ENCODE measurements at regions not wholly inside any gene's neighbourhood (a gene's known extent, or its start where the extent isn't known, plus 50 kb on each side); places are given as distances from the start of the nearest gene placed in this dataset.

- no peak overlapping the region for H2AFZ ChIP-seq (ENCODE audit: low read depth, low read length)
- no peaks in the 10 kb centered on the region for H3F3A ChIP-seq (ENCODE audit: insufficient read depth, low read length, poor library complexity, severe bottlenecking)
- no peaks in the 10 kb centered on the region for H3K9me3 ChIP-seq (ENCODE audit: low read length)
- no peaks in the 10 kb centered on the region for H3K9me2 ChIP-seq (ENCODE audit: insufficient read depth, low read length)
- no peaks in the 10 kb centered on the region for H3K79me2 ChIP-seq (replicated peaks; ENCODE audit: insufficient read depth, low read length)
- H3K27ac ChIP-seq (ENCODE audit: low read length): no peak overlapping the region
- H4K20me1 ChIP-seq (ENCODE audit: insufficient read depth): no peaks in the 10 kb centered on the region
- no peak overlapping the region for H3K4me3 ChIP-seq (ENCODE audit: low read length)
- H3K4me2 ChIP-seq (ENCODE audit: low read length): no peak overlapping the region
- H3K36me3 ChIP-seq (ENCODE audit: insufficient read depth, low read length): no peaks in the 10 kb centered on the region
- H3K9ac ChIP-seq (ENCODE audit: low read length): no peak overlapping the region
- TF ChIP-seq EP300 (conservative IDR thresholded peaks at IDR 0.05; ENCODE audit: poor library complexity, severe bottlenecking) (no peak), EZH2 (IDR thresholded peaks at IDR 0.05; ENCODE audit: borderline replicate concordance, insufficient read depth, low read length, poor library complexity, severe bottlenecking) (no peak), TAF1 (IDR thresholded peaks at IDR 0.05; ENCODE audit: low read depth) (no peak), RAD21 (conservative IDR thresholded peaks at IDR 0.05) (no peak), CTCF (IDR thresholded peaks at IDR 0.05; ENCODE audit: poor library complexity, severe bottlenecking) (no peak), POLR2AphosphoS5 (IDR thresholded peaks at IDR 0.05) (no peak), REST (IDR thresholded peaks at IDR 0.05; ENCODE audit: borderline replicate concordance) (no peak), MXI1 (conservative IDR thresholded peaks at IDR 0.05; ENCODE audit: poor library complexity, severe bottlenecking) (no peak)
- no peaks in the 10 kb centered on the region for H3K27me3 ChIP-seq (ENCODE audit: insufficient read depth, low read depth, low read length)
Observed at GRCh38 chr18:78445880-78446279, 533.7 kb upstream of the SALL3 start.

- H3K79me2 ChIP-seq (replicated peaks; ENCODE audit: insufficient read depth, low read length): no peaks in the 10 kb centered on the region
Observed at GRCh38 chr18:78447211-78447610, 532.4 kb upstream of the SALL3 start.

More at GRCh38 chr18:78447211-78447610, 532.4 kb upstream of the SALL3 start:
- H3K36me3 ChIP-seq (ENCODE audit: insufficient read depth, low read length): no peaks in the 10 kb centered on the region
- no peak overlapping the region for H3K4me2 ChIP-seq (ENCODE audit: low read length)
- no peaks in the 10 kb centered on the region for H3K9me2 ChIP-seq (ENCODE audit: insufficient read depth, low read length)
- no peaks in the 10 kb centered on the region for H3F3A ChIP-seq (ENCODE audit: insufficient read depth, low read length, poor library complexity, severe bottlenecking)
- no peak overlapping the region for H3K4me3 ChIP-seq (ENCODE audit: low read length)
- TF ChIP-seq POLR2AphosphoS5 (IDR thresholded peaks at IDR 0.05) (no peak), CTCF (IDR thresholded peaks at IDR 0.05; ENCODE audit: poor library complexity, severe bottlenecking) (no peak), EZH2 (IDR thresholded peaks at IDR 0.05; ENCODE audit: borderline replicate concordance, insufficient read depth, low read length, poor library complexity, severe bottlenecking) (no peak), TAF1 (IDR thresholded peaks at IDR 0.05; ENCODE audit: low read depth) (no peak), MXI1 (conservative IDR thresholded peaks at IDR 0.05; ENCODE audit: poor library complexity, severe bottlenecking) (no peak), EP300 (conservative IDR thresholded peaks at IDR 0.05; ENCODE audit: poor library complexity, severe bottlenecking) (no peak), RAD21 (conservative IDR thresholded peaks at IDR 0.05) (no peak), SMC3 (conservative IDR thresholded peaks at IDR 0.05; ENCODE audit: poor library complexity) (no peak), REST (IDR thresholded peaks at IDR 0.05; ENCODE audit: borderline replicate concordance) (no peak)
- H3K9ac ChIP-seq (ENCODE audit: low read length): no peak overlapping the region
- H3K27ac ChIP-seq (ENCODE audit: low read length): no peak overlapping the region
- H3K9me3 ChIP-seq (ENCODE audit: low read length): no peaks in the 10 kb centered on the region
- H2AFZ ChIP-seq (ENCODE audit: low read depth, low read length): no peak overlapping the region
- H4K20me1 ChIP-seq (ENCODE audit: insufficient read depth): no peaks in the 10 kb centered on the region
- H3K27me3 ChIP-seq (ENCODE audit: insufficient read depth, low read depth, low read length): no peaks in the 10 kb centered on the region
